ENCODE measurements at regions not wholly inside any gene's neighbourhood (a gene's known extent, or its start where the extent isn't known, plus 50 kb on each side); places are given as distances from the start of the nearest gene placed in this dataset.
A peak's percentile ranks its signal among the peaks of the same experiment; 100 is the strongest.

- Mint-ChIP-seq H3K9me3 (no peaks in the 10 kb centered on the region), H3K4me3 (no peak overlapping the region), H3K4me1 (no peaks in the 10 kb centered on the region), H3K27me3 (ENCODE audit: insufficient read depth) (no peaks in the 10 kb centered on the region), H3K36me3 (ENCODE audit: low read depth) (no peaks in the 10 kb centered on the region), H3K27ac (no peak overlapping the region)
- no peak overlapping the region for H3K9ac ChIP-seq (ENCODE audit: extremely low read depth, low read length, poor library complexity, severe bottlenecking)
- H3K27ac ChIP-seq (ENCODE audit: low read depth, low read length), result no peak overlapping the region
- H3K27me3 ChIP-seq (ENCODE audit: control insufficient read depth, insufficient read depth, low read length, poor library complexity, severe bottlenecking), result no peaks in the 10 kb centered on the region
- no peaks in the 10 kb centered on the region for H3K9me3 ChIP-seq (ENCODE audit: control insufficient read depth, low read length)
- H3K4me1 ChIP-seq (ENCODE audit: control insufficient read depth, insufficient read depth, low read length), result no peaks in the 10 kb centered on the region
- no peaks in the 10 kb centered on the region for H3K36me3 ChIP-seq (ENCODE audit: control insufficient read depth, insufficient read depth, low read length)
- H3K4me3 ChIP-seq (ENCODE audit: low read length), result no peak overlapping the region
- TF ChIP-seq CTCF (conservative IDR thresholded peaks at IDR 0.05), result no peak
- no peak for DNase-seq
These were observed 519.2 kb downstream of the RASEF start for GRCh38 chr9:82543726-82544125.

GRCh38 chr9:82546136-82546535 lies 516.8 kb downstream of the RASEF start:
- TF ChIP-seq CTCF (conservative IDR thresholded peaks at IDR 0.05), result no peak
- Mint-ChIP-seq H3K27ac (peak overlapping the region; percentile 4), H3K4me3 (no peak overlapping the region), H3K4me1 (no peaks in the 10 kb centered on the region), H3K9me3 (no peaks in the 10 kb centered on the region), H3K36me3 (ENCODE audit: low read depth) (no peaks in the 10 kb centered on the region), H3K27me3 (ENCODE audit: insufficient read depth) (no peaks in the 10 kb centered on the region)
- H3K4me3 ChIP-seq (ENCODE audit: low read length), result no peak overlapping the region
- H3K9me3 ChIP-seq (ENCODE audit: control insufficient read depth, low read length), result no peaks in the 10 kb centered on the region
- H3K9ac ChIP-seq (ENCODE audit: extremely low read depth, low read length, poor library complexity, severe bottlenecking), result no peak overlapping the region
- DNase-seq, result no peak
- H3K36me3 ChIP-seq (ENCODE audit: control insufficient read depth, insufficient read depth, low read length), result no peaks in the 10 kb centered on the region
- H3K4me1 ChIP-seq (ENCODE audit: control insufficient read depth, insufficient read depth, low read length), result no peaks in the 10 kb centered on the region
- H3K27me3 ChIP-seq (ENCODE audit: control insufficient read depth, insufficient read depth, low read length, poor library complexity, severe bottlenecking), result no peaks in the 10 kb centered on the region
- H3K27ac ChIP-seq (ENCODE audit: low read depth, low read length), result no peak overlapping the region

DNA sequence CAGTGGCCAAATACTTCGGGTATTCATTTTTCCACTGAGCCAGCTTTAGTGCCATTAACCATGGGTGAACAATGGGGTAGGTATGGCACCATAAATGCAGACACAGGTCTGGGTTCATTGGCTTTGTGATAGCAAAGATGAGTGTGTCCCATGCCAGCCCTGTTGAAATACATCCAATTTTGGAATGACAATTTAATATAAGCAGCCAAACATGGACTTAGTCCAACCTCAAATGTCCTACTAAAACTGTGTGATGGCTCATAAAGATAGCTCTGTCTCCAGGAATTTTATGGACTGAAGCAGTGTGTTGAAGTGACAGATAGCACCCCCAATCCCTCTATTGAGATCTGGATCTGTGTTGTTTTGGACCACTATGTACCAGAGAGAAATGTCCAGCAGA lies 514.9 kb downstream of the RASEF start:
- Mint-ChIP-seq H3K27me3 (ENCODE audit: insufficient read depth) (no peaks in the 10 kb centered on the region), H3K9me3 (no peaks in the 10 kb centered on the region), H3K4me3 (no peak overlapping the region), H3K36me3 (ENCODE audit: low read depth) (no peaks in the 10 kb centered on the region), H3K4me1 (no peaks in the 10 kb centered on the region), H3K27ac (no peak overlapping the region)
- Histone ChIP-seq H3K4me3 (ENCODE audit: low read length) (no peak overlapping the region), H3K9ac (ENCODE audit: extremely low read depth, low read length, poor library complexity, severe bottlenecking) (no peak overlapping the region), H3K36me3 (ENCODE audit: control insufficient read depth, insufficient read depth, low read length) (no peaks in the 10 kb centered on the region), H3K27me3 (ENCODE audit: control insufficient read depth, insufficient read depth, low read length, poor library complexity, severe bottlenecking) (no peaks in the 10 kb centered on the region), H3K9me3 (ENCODE audit: control insufficient read depth, low read length) (no peaks in the 10 kb centered on the region), H3K4me1 (ENCODE audit: control insufficient read depth, insufficient read depth, low read length) (no peaks in the 10 kb centered on the region), H3K27ac (ENCODE audit: low read depth, low read length) (no peak overlapping the region)
- TF ChIP-seq CTCF (conservative IDR thresholded peaks at IDR 0.05), result no peak
- 57 to 96% methylated on average over 1 of the region's 1 CpG for WGBS, 2 experiments (ENCODE audit: insufficient coverage in 1 of 2, insufficient read length in 1 of 2)
- no peak for DNase-seq
